ENCODE measurements at regions not wholly inside any gene's neighbourhood (a gene's known extent, or its start where the extent isn't known, plus 50 kb on each side); places are given as distances from the start of the nearest gene placed in this dataset.
"Not testable (repeated sequence)": the region's sequence is repeated elsewhere in the genome, so short reads cannot be mapped to it uniquely, and the experiment has no call there.

DNA sequence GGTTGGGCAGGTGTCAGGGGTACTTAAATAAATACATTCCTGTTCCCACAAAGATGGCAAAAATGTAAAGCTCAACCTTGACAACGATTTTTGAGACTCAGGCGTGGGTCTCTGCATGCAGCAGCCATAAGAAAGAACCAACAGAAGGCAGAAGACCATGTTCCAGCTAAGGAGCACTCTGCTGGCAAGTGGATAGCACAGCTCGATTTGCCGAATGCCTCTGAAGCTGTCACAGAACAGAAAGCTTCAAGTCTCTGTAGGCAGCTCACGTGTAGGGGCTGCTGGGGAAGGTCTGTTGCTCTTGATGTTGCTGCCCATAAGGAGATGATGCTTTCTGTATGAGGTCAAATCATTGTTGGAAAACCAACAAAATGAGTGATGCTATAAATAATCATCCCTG, 119.6 kb upstream of the GRIN3A start:
- H3K4me3 ChIP-seq (ENCODE audit: low read depth, low read length): no peak overlapping the region
- no peak for DNase-seq (ENCODE audit: low read depth)
- no peaks in the 10 kb centered on the region for H3K27me3 ChIP-seq (ENCODE audit: control insufficient read depth, insufficient read depth, low read length)
- TF ChIP-seq, protein P1, sequence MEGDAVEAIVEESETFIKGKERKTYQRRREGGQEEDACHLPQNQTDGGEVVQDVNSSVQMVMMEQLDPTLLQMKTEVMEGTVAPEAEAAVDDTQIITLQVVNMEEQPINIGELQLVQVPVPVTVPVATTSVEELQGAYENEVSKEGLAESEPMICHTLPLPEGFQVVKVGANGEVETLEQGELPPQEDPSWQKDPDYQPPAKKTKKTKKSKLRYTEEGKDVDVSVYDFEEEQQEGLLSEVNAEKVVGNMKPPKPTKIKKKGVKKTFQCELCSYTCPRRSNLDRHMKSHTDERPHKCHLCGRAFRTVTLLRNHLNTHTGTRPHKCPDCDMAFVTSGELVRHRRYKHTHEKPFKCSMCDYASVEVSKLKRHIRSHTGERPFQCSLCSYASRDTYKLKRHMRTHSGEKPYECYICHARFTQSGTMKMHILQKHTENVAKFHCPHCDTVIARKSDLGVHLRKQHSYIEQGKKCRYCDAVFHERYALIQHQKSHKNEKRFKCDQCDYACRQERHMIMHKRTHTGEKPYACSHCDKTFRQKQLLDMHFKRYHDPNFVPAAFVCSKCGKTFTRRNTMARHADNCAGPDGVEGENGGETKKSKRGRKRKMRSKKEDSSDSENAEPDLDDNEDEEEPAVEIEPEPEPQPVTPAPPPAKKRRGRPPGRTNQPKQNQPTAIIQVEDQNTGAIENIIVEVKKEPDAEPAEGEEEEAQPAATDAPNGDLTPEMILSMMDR (IDR thresholded peaks at IDR 0.05; ENCODE audit: insufficient read depth, low read length, poor library complexity, severe bottlenecking): no peak
- no peaks in the 10 kb centered on the region for H3K36me3 ChIP-seq (ENCODE audit: control insufficient read depth, insufficient read depth, low read length)

GRCh38 chr9:101849102-101849707, 110.8 kb upstream of the GRIN3A start:
- TF ChIP-seq, protein P1 (IDR thresholded peaks at IDR 0.05; ENCODE audit: insufficient read depth, low read length, poor library complexity, severe bottlenecking): no peak
- no peak overlapping the region for H3K4me3 ChIP-seq (ENCODE audit: low read depth, low read length)
- no peaks in the 10 kb centered on the region for H3K27me3 ChIP-seq (ENCODE audit: control insufficient read depth, insufficient read depth, low read length)
- no peaks in the 10 kb centered on the region for H3K36me3 ChIP-seq (ENCODE audit: control insufficient read depth, insufficient read depth, low read length)
- no peak for DNase-seq (ENCODE audit: low read depth)

DNA sequence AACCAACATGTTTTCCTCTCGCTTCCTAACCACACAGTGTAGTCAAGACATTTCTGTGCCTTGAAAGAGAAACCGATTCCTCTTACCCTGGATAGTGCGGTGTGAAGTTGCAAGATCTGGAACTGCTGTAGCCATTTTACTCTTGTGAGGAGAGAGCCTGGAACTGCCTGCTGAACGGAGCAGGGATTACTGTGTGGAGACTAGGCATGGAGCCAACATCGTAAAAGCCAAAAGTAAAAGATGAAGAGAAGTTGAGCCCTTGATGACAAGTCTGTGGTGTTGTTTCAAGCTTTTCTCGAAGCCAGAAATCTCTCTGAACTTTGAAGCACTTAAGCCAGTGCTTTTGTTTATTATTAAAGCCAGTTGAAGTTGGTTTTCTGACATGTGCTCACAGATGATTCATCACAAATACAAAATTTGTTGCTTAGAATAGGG, 110.1 kb upstream of the GRIN3A start:
- TF ChIP-seq, protein P1 (IDR thresholded peaks at IDR 0.05; ENCODE audit: insufficient read depth, low read length, poor library complexity, severe bottlenecking): no peak
- no peaks in the 10 kb centered on the region for H3K27me3 ChIP-seq (ENCODE audit: control insufficient read depth, insufficient read depth, low read length)
- H3K36me3 ChIP-seq (ENCODE audit: control insufficient read depth, insufficient read depth, low read length): no peaks in the 10 kb centered on the region
- no peak overlapping the region for H3K4me3 ChIP-seq (ENCODE audit: low read depth, low read length)
- DNase-seq (ENCODE audit: low read depth): no peak

DNA sequence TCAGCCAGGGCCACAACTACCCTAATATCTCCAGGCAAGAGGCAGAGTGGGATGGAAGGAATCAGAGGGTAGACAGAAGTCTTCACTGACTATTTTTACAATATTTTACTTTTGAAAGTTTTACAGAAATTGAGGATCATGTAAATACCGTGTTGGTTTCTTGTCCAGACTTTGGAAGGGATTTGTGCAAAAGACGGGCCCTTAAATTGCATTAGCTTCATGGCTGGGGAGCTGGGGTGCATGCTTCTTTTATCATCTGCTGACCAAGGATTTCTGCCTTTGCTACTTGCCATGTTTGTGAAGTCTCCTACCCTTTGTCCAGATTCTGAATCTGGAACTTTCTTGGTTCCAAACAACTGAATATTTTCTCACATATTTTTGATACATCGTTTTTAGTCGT, 107.7 kb upstream of the GRIN3A start:
- no peaks in the 10 kb centered on the region for H3K36me3 ChIP-seq (ENCODE audit: control insufficient read depth, insufficient read depth, low read length)
- H3K4me3 ChIP-seq (ENCODE audit: low read depth, low read length): no peak overlapping the region
- no peaks in the 10 kb centered on the region for H3K27me3 ChIP-seq (ENCODE audit: control insufficient read depth, insufficient read depth, low read length)
- TF ChIP-seq, protein P1 (IDR thresholded peaks at IDR 0.05; ENCODE audit: insufficient read depth, low read length, poor library complexity, severe bottlenecking): no peak
- DNase-seq (ENCODE audit: low read depth): no peak

GRCh38 chr9:101840694-101841188, 102.3 kb upstream of the GRIN3A start:
- Histone ChIP-seq H3K4me3 (ENCODE audit: low read depth, low read length) (no peak overlapping the region), H3K27me3 (ENCODE audit: control insufficient read depth, insufficient read depth, low read length) (no peaks in the 10 kb centered on the region), H3K36me3 (ENCODE audit: control insufficient read depth, insufficient read depth, low read length) (no peaks in the 10 kb centered on the region)
- TF ChIP-seq, protein P1 (IDR thresholded peaks at IDR 0.05; ENCODE audit: insufficient read depth, low read length, poor library complexity, severe bottlenecking): no peak
- DNase-seq (ENCODE audit: low read depth): no peak

DNA sequence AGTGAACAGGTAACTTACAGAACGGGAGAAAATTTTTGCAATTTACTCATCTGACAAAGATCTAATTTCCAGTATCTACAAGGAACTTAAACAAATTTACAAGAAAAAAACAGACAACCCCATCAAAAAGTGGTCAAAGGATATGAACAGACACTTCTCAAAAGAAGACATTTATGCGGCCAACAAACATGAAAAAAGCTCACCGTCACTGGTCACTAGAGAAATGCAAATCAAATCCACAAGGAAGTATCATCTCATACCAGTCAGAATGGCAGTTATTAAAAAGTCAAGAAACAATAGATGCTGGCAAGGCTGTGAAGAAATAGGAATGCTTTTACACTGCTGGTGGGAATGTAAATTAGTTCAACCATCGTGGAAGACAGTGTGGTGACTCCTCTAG, 100.5 kb upstream of the GRIN3A start:
- H3K4me3 ChIP-seq (ENCODE audit: low read depth, low read length); DNase-seq (ENCODE audit: low read depth); H3K36me3 ChIP-seq (ENCODE audit: control insufficient read depth, insufficient read depth, low read length); H3K27me3 ChIP-seq (ENCODE audit: control insufficient read depth, insufficient read depth, low read length): not testable (repeated sequence)

Data from kidney epithelial cell (primary cell).